ENCODE measurements at regions not wholly inside any gene's neighbourhood (a gene's known extent, or its start where the extent isn't known, plus 50 kb on each side); places are given as distances from the start of the nearest gene placed in this dataset.

DNA sequence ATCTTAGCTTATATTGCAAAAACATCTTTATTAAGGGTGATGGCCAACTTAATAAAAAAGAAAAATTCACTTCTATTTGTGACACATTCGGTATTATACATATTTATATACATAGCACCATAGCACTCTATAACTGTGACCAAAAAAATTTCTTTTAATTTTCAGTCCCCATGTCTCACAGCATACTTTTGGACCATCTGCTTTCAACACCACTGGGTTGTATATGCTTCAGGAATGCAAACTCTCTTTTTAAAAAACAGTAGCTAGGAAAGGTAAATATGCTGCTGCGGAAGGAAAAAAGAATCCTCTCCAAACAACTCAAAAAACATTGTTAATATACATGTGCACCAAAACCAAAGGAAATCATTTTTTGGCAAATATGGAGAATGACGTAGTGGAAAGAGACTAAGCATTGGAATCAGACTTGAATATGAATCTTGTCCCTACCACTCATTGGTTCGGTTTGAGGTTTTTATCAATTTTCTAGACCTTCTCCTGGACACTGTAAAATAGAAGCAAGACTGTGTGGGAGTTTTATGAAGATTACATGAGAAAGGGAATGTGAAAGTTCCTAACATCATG lies 227.9 kb downstream of the BLID start:
- CTCF ChIA-PET = no interaction called here
- in situ Hi-C loops (cut with HindIII; ENCODE audit: low pct_unique_long_range_greater_than_20kb, low sequenced_read_pairs) = no loop called here
- no peaks in the 10 kb centered on the region for H3K9me3 ChIP-seq (ENCODE audit: control insufficient read depth, insufficient read depth, low read depth, low read length)

DNA sequence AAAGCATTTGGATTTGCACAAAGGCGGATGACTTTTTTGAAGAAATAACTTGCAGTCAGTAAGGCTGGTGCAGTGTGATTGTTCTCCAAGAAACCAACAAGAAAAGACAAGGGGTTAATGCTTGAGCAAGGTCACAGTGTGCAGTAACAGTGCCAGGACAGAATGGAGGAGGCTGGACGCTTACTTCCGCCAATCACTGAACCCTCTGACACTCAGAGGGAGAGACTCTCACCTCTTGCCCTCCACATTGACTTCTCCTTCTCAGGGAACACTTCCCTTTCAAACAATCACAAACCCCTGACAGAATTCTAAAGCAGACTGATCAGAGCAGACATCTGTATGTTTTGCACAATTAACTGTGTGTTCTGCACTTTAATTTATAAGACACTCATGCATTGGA lies 228.4 kb downstream of the BLID start:
- DNase-seq (ENCODE audit: low read depth, low spot score) (no peak), ATAC-seq (no peak)
- no peaks in the 10 kb centered on the region for H3K9me3 ChIP-seq (ENCODE audit: control insufficient read depth, insufficient read depth, low read depth, low read length)
- H3K4me1 ChIP-seq (ENCODE audit: control insufficient read depth, insufficient read depth, low read length) = no peaks in the 10 kb centered on the region
- no TSS peak for BruUV-seq (replicated peaks)
- no peak overlapping the region for H3K4me3 ChIP-seq (ENCODE audit: low read depth in 2 of 2, low read length in 2 of 2)
- TF ChIP-seq, protein P1, sequence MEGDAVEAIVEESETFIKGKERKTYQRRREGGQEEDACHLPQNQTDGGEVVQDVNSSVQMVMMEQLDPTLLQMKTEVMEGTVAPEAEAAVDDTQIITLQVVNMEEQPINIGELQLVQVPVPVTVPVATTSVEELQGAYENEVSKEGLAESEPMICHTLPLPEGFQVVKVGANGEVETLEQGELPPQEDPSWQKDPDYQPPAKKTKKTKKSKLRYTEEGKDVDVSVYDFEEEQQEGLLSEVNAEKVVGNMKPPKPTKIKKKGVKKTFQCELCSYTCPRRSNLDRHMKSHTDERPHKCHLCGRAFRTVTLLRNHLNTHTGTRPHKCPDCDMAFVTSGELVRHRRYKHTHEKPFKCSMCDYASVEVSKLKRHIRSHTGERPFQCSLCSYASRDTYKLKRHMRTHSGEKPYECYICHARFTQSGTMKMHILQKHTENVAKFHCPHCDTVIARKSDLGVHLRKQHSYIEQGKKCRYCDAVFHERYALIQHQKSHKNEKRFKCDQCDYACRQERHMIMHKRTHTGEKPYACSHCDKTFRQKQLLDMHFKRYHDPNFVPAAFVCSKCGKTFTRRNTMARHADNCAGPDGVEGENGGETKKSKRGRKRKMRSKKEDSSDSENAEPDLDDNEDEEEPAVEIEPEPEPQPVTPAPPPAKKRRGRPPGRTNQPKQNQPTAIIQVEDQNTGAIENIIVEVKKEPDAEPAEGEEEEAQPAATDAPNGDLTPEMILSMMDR (IDR thresholded peaks at IDR 0.05) = no peak
- TF ChIP-seq SIN3A (IDR thresholded peaks at IDR 0.05; ENCODE audit: borderline replicate concordance, insufficient read depth, low read depth, low read length) (no peak), POLR2AphosphoS5 (IDR thresholded peaks at IDR 0.05; ENCODE audit: low read depth, low read length) (no peak), TCF7L2 (IDR thresholded peaks at IDR 0.05; ENCODE audit: low read depth, low read length) (no peak)
- TF ChIP-seq, protein P2, sequence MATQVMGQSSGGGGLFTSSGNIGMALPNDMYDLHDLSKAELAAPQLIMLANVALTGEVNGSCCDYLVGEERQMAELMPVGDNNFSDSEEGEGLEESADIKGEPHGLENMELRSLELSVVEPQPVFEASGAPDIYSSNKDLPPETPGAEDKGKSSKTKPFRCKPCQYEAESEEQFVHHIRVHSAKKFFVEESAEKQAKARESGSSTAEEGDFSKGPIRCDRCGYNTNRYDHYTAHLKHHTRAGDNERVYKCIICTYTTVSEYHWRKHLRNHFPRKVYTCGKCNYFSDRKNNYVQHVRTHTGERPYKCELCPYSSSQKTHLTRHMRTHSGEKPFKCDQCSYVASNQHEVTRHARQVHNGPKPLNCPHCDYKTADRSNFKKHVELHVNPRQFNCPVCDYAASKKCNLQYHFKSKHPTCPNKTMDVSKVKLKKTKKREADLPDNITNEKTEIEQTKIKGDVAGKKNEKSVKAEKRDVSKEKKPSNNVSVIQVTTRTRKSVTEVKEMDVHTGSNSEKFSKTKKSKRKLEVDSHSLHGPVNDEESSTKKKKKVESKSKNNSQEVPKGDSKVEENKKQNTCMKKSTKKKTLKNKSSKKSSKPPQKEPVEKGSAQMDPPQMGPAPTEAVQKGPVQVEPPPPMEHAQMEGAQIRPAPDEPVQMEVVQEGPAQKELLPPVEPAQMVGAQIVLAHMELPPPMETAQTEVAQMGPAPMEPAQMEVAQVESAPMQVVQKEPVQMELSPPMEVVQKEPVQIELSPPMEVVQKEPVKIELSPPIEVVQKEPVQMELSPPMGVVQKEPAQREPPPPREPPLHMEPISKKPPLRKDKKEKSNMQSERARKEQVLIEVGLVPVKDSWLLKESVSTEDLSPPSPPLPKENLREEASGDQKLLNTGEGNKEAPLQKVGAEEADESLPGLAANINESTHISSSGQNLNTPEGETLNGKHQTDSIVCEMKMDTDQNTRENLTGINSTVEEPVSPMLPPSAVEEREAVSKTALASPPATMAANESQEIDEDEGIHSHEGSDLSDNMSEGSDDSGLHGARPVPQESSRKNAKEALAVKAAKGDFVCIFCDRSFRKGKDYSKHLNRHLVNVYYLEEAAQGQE (IDR thresholded peaks at IDR 0.05; ENCODE audit: insufficient read depth in 1 of 2, low read depth in 2 of 2, low read length in 1 of 2) = no peak
- POLR2A ChIA-PET = no interaction called here
- H3K27ac ChIP-seq (ENCODE audit: low read length) = no peak overlapping the region
- in situ Hi-C loops (cut with HindIII; ENCODE audit: low pct_unique_long_range_greater_than_20kb, low sequenced_read_pairs) = no loop called here
- H3K36me3 ChIP-seq (ENCODE audit: control insufficient read depth, insufficient read depth, low read length) = no peaks in the 10 kb centered on the region
- intact Hi-C loops (cut with micrococcal nuclease; ENCODE audit: unreplicated experiment) = no loop called here
- CTCF ChIA-PET = no interaction called here
- no peaks in the 10 kb centered on the region for H3K27me3 ChIP-seq (ENCODE audit: control insufficient read depth, insufficient read depth, low read length)

More for the DNA sequence above, 227.9 kb downstream of the BLID start:
- BruUV-seq (replicated peaks) = no TSS peak
- DNase-seq (ENCODE audit: low read depth, low spot score) (no peak), ATAC-seq (no peak)
- H3K27me3 ChIP-seq (ENCODE audit: control insufficient read depth, insufficient read depth, low read length) = no peaks in the 10 kb centered on the region
- POLR2A ChIA-PET = no interaction called here
- intact Hi-C loops (cut with micrococcal nuclease; ENCODE audit: unreplicated experiment) = no loop called here
- H3K4me1 ChIP-seq (ENCODE audit: control insufficient read depth, insufficient read depth, low read length) = no peaks in the 10 kb centered on the region
- TF ChIP-seq SIN3A (IDR thresholded peaks at IDR 0.05; ENCODE audit: borderline replicate concordance, insufficient read depth, low read depth, low read length) = no peak
- TF ChIP-seq TCF7L2 (IDR thresholded peaks at IDR 0.05; ENCODE audit: low read depth, low read length) = no peak
- TF ChIP-seq, protein P2 (IDR thresholded peaks at IDR 0.05; ENCODE audit: insufficient read depth in 1 of 2, low read depth in 2 of 2, low read length in 1 of 2) = no peak
- no peak for TF ChIP-seq POLR2AphosphoS5 (IDR thresholded peaks at IDR 0.05; ENCODE audit: low read depth, low read length)
- H3K27ac ChIP-seq (ENCODE audit: low read length) = no peak overlapping the region
- no peaks in the 10 kb centered on the region for H3K36me3 ChIP-seq (ENCODE audit: control insufficient read depth, insufficient read depth, low read length)
- H3K4me3 ChIP-seq (ENCODE audit: low read depth in 2 of 2, low read length in 2 of 2) = no peak overlapping the region

Data from Panc1 (cell line).